PC-3 (cell line): ENCODE measurements at regions not wholly inside any gene's neighbourhood (a gene's known extent, or its start where the extent isn't known, plus 50 kb on each side); places are given as distances from the start of the nearest gene placed in this dataset.

Experiments used
- ATAC-seq: fragments of 200-7000 bp; cut with Tn5 transposase; 2 replicates; pipeline ENCODE4 v1.9.1; 2020; ENCODE audit warnings: mild to moderate bottlenecking, moderate library complexity
- BruUV-seq: library from RNA; stranded (reverse); fragments of 400-500 nt; replicated peaks from 2 replicates; lab custom pipeline; 2021; lab: Mats Ljungman, UMichigan
- CTCF ChIA-PET: fragments of 300-600 bp; sonication (Branson Sonifier 250); formaldehyde crosslinking; loops from one replicate; lab custom pipeline; 2022; ENCODE audit warnings: antibody characterized with exemption; lab: Charles Lee
- POLR2A ChIA-PET: fragments of 300-600 bp; sonication (Branson Sonifier 250); formaldehyde crosslinking; loops from one replicate; lab custom pipeline; 2022; ENCODE audit warnings: antibody characterized with exemption; ENCODE audit not compliant: unreplicated experiment; lab: Charles Lee
- DNase-seq: peaks from one replicate; pipeline ENCODE4 v3.0.0-alpha.2; 2015
- H2AFZ ChIP-seq: fragments of 300-600 bp; sonication (generic); 2 replicates; pipeline ENCODE4 v1.6.0; 2016; ENCODE audit warnings: antibody characterized with exemption, low read length
- H3F3A ChIP-seq: fragments of 300-600 bp; sonication (generic); one replicate; pipeline ENCODE4 v1.6.0; 2017; ENCODE audit warnings: antibody characterized with exemption, low read length, control low read depth, mild to moderate bottlenecking; ENCODE audit not compliant: unreplicated experiment
- H3K27ac ChIP-seq: fragments of 300-600 bp; sonication (generic); 2 replicates; pipeline ENCODE4 v1.5.1; 2016; ENCODE audit warnings: mild to moderate bottlenecking, low read length
- H3K27me3 ChIP-seq: fragments of 300-600 bp; sonication (generic); 2 replicates; pipeline ENCODE4 v1.6.1; 2016; ENCODE audit warnings: low read length, mixed read lengths
- H3K36me3 ChIP-seq: fragments of 300-600 bp; sonication (generic); 2 replicates; pipeline ENCODE4 v1.6.1; 2016; ENCODE audit warnings: low read depth, mixed run types, low read length, mixed read lengths
- H3K4me1 ChIP-seq: fragments of 300-600 bp; sonication (generic); 2 replicates; pipeline ENCODE4 v1.5.1; 2016; ENCODE audit warnings: low read length; ENCODE audit not compliant: insufficient read depth
- H3K4me2 ChIP-seq: fragments of 300-600 bp; sonication (generic); 2 replicates; pipeline ENCODE4 v1.6.0; 2016; ENCODE audit warnings: low read length
- H3K4me3 ChIP-seq: fragments of 300-600 bp; sonication (generic); 2 replicates; pipeline ENCODE4 v1.5.1; 2016; ENCODE audit warnings: mild to moderate bottlenecking, low read length, mixed read lengths
- H3K79me2 ChIP-seq: fragments of 300-600 bp; sonication (generic); 2 replicates; pipeline ENCODE4 v1.6.1; 2017; ENCODE audit warnings: low read length, mixed read lengths
- H3K9ac ChIP-seq: fragments of 300-600 bp; sonication (generic); 2 replicates; pipeline ENCODE4 v1.6.0; 2016; ENCODE audit warnings: mild to moderate bottlenecking, low read length
- H3K9me2 ChIP-seq: fragments of 300-600 bp; sonication (generic); replicated peaks from 2 replicates; pipeline ENCODE4 v1.6.1; 2016; ENCODE audit warnings: mixed run types, low read length, mixed read lengths
- H3K9me3 ChIP-seq: fragments of 300-600 bp; sonication (generic); 2 replicates; pipeline ENCODE4 v1.6.1; 2016; ENCODE audit warnings: low read length, mixed read lengths
- H4K20me1 ChIP-seq: fragments of 300-600 bp; sonication (generic); 2 replicates; pipeline ENCODE4 v1.6.1; 2016; ENCODE audit warnings: low read length, mixed read lengths
- EZH2 ChIP-seq: fragments of 300-600 bp; sonication (generic); IDR thresholded peaks from one replicate; pipeline ENCODE4 v1.6.1; 2017; ENCODE audit warnings: antibody characterized with exemption, mild to moderate bottlenecking, low read length; ENCODE audit not compliant: unreplicated experiment
- EZH2phosphoT487 ChIP-seq: fragments of 300-600 bp; sonication (generic); IDR thresholded peaks from 2 replicates; pipeline ENCODE4 v1.6.1; 2018; ENCODE audit warnings: mild to moderate bottlenecking, antibody characterized with exemption, low read length, borderline replicate concordance
- intact Hi-C: fragments of 100-400 bp; cut with micrococcal nuclease; formaldehyde crosslinking; loops from 2 replicates; pipeline ENCODE4 v1.9.0; 2023
- TF ChIP-seq, protein P1 (sequence below): fragments of 300-600 bp; sonication (generic); conservative IDR thresholded peaks from 2 replicates; pipeline ENCODE4 v1.5.1; 2017; ENCODE audit warnings: antibody characterized with exemption, low read depth, mild to moderate bottlenecking, low read length

GRCh38 chr2:18251486-18251885, 309.0 kb downstream of the RDH14 start:
- H4K20me1 ChIP-seq, result no peaks in the 10 kb centered on the region
- H3K79me2 ChIP-seq, result no peaks in the 10 kb centered on the region
- no peak for DNase-seq
- intact Hi-C loops, result no loop called here
- BruUV-seq, result no TSS peak
- H3F3A ChIP-seq, result no peaks in the 10 kb centered on the region
- H3K4me1 ChIP-seq, result no peaks in the 10 kb centered on the region
- H3K4me2 ChIP-seq, result no peak overlapping the region
- ATAC-seq, result no peak
- no peak overlapping the region for H3K4me3 ChIP-seq
- no peaks in the 10 kb centered on the region for H3K36me3 ChIP-seq
- ChIA-PET POLR2A (no interaction called here), CTCF (no interaction called here)
- no peaks in the 10 kb centered on the region; the same call in 1 of the 2 replicates for H3K27me3 ChIP-seq
- no peak overlapping the region for H3K9ac ChIP-seq
- no peak for TF ChIP-seq EZH2phosphoT487
- TF ChIP-seq, protein P1, sequence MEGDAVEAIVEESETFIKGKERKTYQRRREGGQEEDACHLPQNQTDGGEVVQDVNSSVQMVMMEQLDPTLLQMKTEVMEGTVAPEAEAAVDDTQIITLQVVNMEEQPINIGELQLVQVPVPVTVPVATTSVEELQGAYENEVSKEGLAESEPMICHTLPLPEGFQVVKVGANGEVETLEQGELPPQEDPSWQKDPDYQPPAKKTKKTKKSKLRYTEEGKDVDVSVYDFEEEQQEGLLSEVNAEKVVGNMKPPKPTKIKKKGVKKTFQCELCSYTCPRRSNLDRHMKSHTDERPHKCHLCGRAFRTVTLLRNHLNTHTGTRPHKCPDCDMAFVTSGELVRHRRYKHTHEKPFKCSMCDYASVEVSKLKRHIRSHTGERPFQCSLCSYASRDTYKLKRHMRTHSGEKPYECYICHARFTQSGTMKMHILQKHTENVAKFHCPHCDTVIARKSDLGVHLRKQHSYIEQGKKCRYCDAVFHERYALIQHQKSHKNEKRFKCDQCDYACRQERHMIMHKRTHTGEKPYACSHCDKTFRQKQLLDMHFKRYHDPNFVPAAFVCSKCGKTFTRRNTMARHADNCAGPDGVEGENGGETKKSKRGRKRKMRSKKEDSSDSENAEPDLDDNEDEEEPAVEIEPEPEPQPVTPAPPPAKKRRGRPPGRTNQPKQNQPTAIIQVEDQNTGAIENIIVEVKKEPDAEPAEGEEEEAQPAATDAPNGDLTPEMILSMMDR, result no peak
- TF ChIP-seq EZH2, result no peak
- H3K9me3 ChIP-seq, result no peaks in the 10 kb centered on the region
- no peak overlapping the region for H2AFZ ChIP-seq
- no peaks in the 10 kb centered on the region for H3K9me2 ChIP-seq
- H3K27ac ChIP-seq, result no peak overlapping the region

DNA sequence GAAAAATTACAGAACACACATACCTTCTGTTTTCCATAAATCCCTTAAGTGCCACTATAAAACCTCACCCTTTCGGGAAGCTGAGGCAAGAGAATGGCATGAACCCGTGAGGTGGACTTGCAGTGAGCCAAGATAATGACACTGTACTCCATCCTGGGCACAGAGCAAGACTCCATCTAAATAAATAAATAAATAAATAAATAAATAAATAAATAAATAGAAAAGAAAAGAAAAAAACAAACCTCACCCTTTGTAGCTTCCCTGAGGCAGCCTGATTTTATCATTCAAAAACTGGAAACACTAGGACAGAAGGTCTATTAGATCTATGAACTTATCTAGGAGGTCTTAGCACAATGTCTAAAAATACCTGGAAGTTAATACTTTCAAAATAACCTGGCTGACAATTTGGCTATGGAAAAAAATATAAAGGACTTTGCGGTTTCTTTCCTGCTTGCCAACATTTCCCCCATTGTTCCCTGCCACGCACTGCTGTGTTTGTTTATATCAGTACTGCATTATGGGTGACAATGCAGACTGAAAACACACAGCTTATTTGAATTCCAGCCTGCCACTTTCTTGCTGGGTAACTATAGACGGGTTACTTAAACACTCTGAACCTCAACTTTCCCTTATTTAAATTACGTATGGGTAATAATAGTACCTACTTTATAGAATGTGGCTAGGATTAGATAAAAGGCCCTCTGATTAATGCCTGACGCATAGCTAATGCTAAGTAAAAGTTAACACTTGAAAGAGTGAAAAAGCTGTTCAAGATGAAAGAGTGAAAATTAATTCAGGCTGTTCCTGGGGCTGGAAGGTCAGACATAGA, 313.0 kb downstream of the RDH14 start:
- no peak overlapping the region for H3K4me2 ChIP-seq
- no peaks in the 10 kb centered on the region for H3F3A ChIP-seq
- H3K79me2 ChIP-seq, result no peaks in the 10 kb centered on the region
- ChIA-PET CTCF (no interaction called here), POLR2A (no interaction called here)
- H2AFZ ChIP-seq, result no peak overlapping the region
- BruUV-seq, result no TSS peak
- no peaks in the 10 kb centered on the region for H3K9me3 ChIP-seq
- peak; percentile 17 for DNase-seq
- H3K27me3 ChIP-seq, result no peaks in the 10 kb centered on the region; the same call in 1 of the 2 replicates
- no peaks in the 10 kb centered on the region for H3K36me3 ChIP-seq
- H3K4me1 ChIP-seq, result no peaks in the 10 kb centered on the region
- no peak overlapping the region for H3K4me3 ChIP-seq
- ATAC-seq, result no peak
- H3K27ac ChIP-seq, result no peak overlapping the region
- H3K9ac ChIP-seq, result no peak overlapping the region
- intact Hi-C loops, result no loop called here
- H3K9me2 ChIP-seq, result no peaks in the 10 kb centered on the region
- no peak for TF ChIP-seq EZH2
- TF ChIP-seq, protein P1, result no peak
- TF ChIP-seq EZH2phosphoT487, result no peak
- no peaks in the 10 kb centered on the region for H4K20me1 ChIP-seq

GRCh38 chr2:18245375-18245774, 315.1 kb downstream of the RDH14 start:
- DNase-seq (no peak), ATAC-seq (no peak)
- H3K27ac ChIP-seq, result no peak overlapping the region
- no peak overlapping the region for H3K4me2 ChIP-seq
- H3K9ac ChIP-seq, result no peak overlapping the region
- H3K36me3 ChIP-seq, result no peaks in the 10 kb centered on the region
- no peaks in the 10 kb centered on the region for H3F3A ChIP-seq
- no peak overlapping the region for H2AFZ ChIP-seq
- H3K27me3 ChIP-seq, result no peaks in the 10 kb centered on the region; the same call in 1 of the 2 replicates
- no peaks in the 10 kb centered on the region for H3K9me3 ChIP-seq
- H3K4me3 ChIP-seq, result no peak overlapping the region
- no peaks in the 10 kb centered on the region for H4K20me1 ChIP-seq
- no peaks in the 10 kb centered on the region for H3K4me1 ChIP-seq
- no peaks in the 10 kb centered on the region for H3K79me2 ChIP-seq
- CTCF ChIA-PET, result no interaction called here
- H3K9me2 ChIP-seq, result no peaks in the 10 kb centered on the region
- TF ChIP-seq, protein P1, result no peak
- BruUV-seq, result no TSS peak
- POLR2A ChIA-PET, result no interaction called here
- intact Hi-C loops, result no loop called here
